Left ventricle myocardium inferior (tissue), 1 donor: ENCODE measurements at regions not wholly inside any gene's neighbourhood (a gene's known extent, or its start where the extent isn't known, plus 50 kb on each side); places are given as distances from the start of the nearest gene placed in this dataset.

ENCODE experiments used
- DNase-seq: peaks from one replicate; pipeline ENCODE4 v3.0.0-alpha.2; 2020
- H3K27ac ChIP-seq: fragments of 200-600 bp; replicated peaks from 2 replicates; pipeline ENCODE4 v1.8.0; 2021
- H3K27me3 ChIP-seq: fragments of 200-600 bp; 2 replicates; pipeline ENCODE4 v1.8.0; 2021; ENCODE audit warnings: low read depth
- H3K36me3 ChIP-seq: fragments of 200-600 bp; 2 replicates; pipeline ENCODE4 v1.8.0; 2021
- H3K4me1 ChIP-seq: fragments of 200-600 bp; 2 replicates; pipeline ENCODE4 v1.8.0; 2021
- H3K4me3 ChIP-seq: fragments of 200-600 bp; 2 replicates; pipeline ENCODE4 v1.8.0; 2021; ENCODE audit warnings: mild to moderate bottlenecking, moderate library complexity
- H3K9me3 ChIP-seq: fragments of 200-600 bp; replicated peaks from 2 replicates; pipeline ENCODE4 v1.8.0; 2021
- CTCF ChIP-seq: fragments of 200-600 bp; IDR thresholded peaks from 2 replicates; pipeline ENCODE4 v1.8.0; 2021; ENCODE audit warnings: antibody characterized with exemption, mild to moderate bottlenecking, borderline replicate concordance
- intact Hi-C: fragments of 100-400 bp; cut with micrococcal nuclease; formaldehyde crosslinking; loops from one replicate; pipeline ENCODE4 v1.11.0; 2022
- donor health status: DM: no; HTN: yes; CAD: no; lungs with severe emphysema.

DNA sequence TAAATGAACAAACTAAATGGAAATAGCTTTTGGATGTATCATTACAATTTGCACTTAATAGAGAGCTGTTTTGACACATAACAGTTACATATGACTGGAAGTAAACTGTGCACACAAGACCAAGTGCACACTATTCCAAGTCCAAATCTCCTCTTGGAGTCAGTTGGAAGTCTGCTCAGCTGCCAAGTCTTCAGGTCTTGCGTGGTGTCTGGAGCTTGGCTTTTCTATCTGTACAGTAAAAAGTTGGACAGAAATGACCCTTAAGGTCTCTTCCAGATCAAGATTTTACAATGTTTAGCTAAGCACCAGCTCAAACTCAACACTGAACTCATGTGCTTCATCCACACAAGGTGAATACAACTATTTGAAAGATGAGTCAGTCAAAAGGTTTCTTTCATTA, 456.9 kb downstream of the RASEF start:
- peaks cover 23% of the 10 kb centered on the region for H3K4me1 ChIP-seq
- TF ChIP-seq CTCF, result no peak
- no peaks in the 10 kb centered on the region for H3K9me3 ChIP-seq
- no peak overlapping the region for H3K4me3 ChIP-seq
- peaks cover 18% of the 10 kb centered on the region for H3K27me3 ChIP-seq
- no peaks in the 10 kb centered on the region for H3K36me3 ChIP-seq
- DNase-seq, result no peak
- no peak overlapping the region for H3K27ac ChIP-seq
- intact Hi-C loops, result no loop called here

DNA sequence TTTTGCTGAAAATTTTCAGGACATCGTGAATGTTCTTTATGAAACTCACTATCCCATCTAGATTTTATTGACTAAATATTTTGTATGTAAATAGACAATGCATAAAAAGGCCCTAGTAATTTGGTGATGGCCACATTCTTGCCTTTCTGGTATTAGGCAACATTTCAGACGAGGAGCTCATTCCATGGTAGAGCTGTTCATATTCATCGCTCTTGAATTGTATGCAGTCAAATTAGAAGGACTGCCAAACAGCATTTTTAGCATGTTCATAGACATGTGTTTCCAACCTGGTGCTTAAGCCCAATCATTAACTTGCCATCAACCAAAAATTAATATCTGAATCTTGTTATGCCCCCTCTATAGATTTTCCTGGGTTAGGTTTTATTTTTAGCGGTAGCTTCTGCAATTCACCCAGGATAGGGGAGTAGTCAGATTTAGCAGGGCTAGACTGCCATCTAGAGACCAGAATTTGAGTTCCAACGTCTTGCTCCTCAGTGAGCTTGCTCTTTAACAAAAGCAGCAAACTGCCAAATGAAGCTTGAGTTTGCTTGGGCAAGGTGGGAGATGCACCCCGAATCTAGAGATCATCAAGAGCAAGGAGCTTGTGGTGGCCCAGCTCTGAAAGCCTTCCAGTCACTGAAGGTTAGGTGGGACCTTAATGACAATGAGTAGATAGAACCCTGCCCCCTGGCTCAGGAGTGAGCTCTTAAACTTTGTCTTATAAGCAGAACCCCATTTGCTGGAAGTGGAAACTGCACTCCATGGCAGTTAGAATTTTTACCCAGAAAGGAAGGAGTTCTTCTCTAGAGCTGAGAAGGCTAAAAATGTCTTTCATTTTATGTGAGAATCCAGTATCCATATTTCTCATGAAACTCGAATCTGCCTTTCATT, 456.2 kb downstream of the RASEF start:
- H3K4me3 ChIP-seq, result no peak overlapping the region
- peaks cover 18% of the 10 kb centered on the region for H3K27me3 ChIP-seq
- TF ChIP-seq CTCF, result peak; percentile 73
- intact Hi-C loops, result no loop called here
- no peak overlapping the region for H3K27ac ChIP-seq
- no peak for DNase-seq
- peaks cover 17% of the 10 kb centered on the region for H3K4me1 ChIP-seq
- H3K9me3 ChIP-seq, result no peaks in the 10 kb centered on the region
- no peaks in the 10 kb centered on the region for H3K36me3 ChIP-seq

DNA sequence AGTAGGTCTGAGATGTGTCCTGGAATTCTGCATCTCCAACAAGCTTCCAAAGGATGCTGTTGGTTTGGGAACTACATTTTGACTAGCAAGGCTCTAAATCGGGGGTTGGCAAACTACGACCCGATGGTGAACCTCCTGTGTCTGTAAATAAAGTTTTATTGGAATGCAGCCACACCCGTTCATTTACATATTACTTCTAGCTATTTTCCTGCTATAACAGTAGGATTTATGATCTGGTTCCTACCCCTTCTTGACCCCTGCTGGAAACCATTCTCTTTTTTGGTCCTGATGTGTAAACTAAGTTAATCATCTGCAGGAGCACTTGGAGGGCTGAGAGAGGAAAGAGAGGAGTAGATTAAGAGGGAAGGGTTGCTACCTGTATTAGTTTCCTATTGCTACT, 454.5 kb downstream of the RASEF start:
- H3K27me3 ChIP-seq, result peaks cover 18% of the 10 kb centered on the region
- H3K4me1 ChIP-seq, result peaks cover 16% of the 10 kb centered on the region
- no peaks in the 10 kb centered on the region for H3K9me3 ChIP-seq
- no peak overlapping the region for H3K27ac ChIP-seq
- H3K4me3 ChIP-seq, result no peak overlapping the region
- intact Hi-C loops, result no loop called here
- no peaks in the 10 kb centered on the region for H3K36me3 ChIP-seq
- TF ChIP-seq CTCF, result no peak
- no peak for DNase-seq

DNA sequence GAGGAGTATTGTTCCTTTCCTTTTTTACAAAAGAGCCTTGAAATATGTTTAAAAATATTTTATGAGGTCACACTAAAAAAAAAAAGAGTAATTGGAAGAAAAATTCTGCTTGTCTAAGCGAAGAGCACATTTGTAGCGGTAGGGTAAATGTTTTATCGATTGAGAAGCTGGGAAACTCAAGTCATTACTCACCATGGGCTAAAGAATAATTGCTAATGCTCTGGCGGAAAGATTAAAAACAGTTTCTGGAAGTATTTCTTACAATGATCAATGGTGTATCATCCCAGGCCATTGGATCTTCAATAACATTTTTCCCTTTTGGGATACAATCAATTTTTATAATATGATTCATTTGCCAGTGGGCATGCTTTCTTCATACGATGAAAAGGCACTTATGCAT, 450.0 kb downstream of the RASEF start:
- H3K27me3 ChIP-seq, result peaks cover 24% of the 10 kb centered on the region
- no peak overlapping the region for H3K27ac ChIP-seq
- no peak overlapping the region for H3K4me3 ChIP-seq
- intact Hi-C loops, result no loop called here
- TF ChIP-seq CTCF, result no peak
- no peak for DNase-seq
- no peaks in the 10 kb centered on the region for H3K36me3 ChIP-seq
- H3K4me1 ChIP-seq, result no peaks in the 10 kb centered on the region
- no peaks in the 10 kb centered on the region for H3K9me3 ChIP-seq

DNA sequence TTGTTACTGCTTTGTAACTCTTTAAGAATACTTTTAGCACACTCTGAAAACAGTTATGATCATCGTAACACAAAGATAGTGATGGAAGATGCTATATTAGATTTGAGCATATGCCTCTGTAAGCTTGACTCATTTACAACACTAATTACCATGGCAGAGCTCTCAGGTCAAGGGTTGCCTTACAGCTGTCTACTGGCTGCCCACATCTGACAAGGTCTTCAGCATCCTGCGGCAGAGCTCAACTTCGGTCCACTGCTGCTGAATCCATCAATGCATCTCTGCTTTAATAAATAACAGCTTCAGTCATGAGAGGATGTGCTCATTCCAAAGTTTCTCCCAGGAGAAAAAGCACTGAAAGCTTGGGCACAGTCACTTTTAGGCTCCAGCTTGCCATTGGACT, 449.4 kb downstream of the RASEF start:
- no peak overlapping the region for H3K4me3 ChIP-seq
- peaks cover 23% of the 10 kb centered on the region for H3K27me3 ChIP-seq
- no peaks in the 10 kb centered on the region for H3K36me3 ChIP-seq
- DNase-seq, result no peak
- TF ChIP-seq CTCF, result no peak
- no peaks in the 10 kb centered on the region for H3K9me3 ChIP-seq
- H3K4me1 ChIP-seq, result no peaks in the 10 kb centered on the region
- no peak overlapping the region for H3K27ac ChIP-seq
- intact Hi-C loops, result no loop called here
